HEK293 (cell line): ENCODE measurements at regions not wholly inside any gene's neighbourhood (a gene's known extent, or its start where the extent isn't known, plus 50 kb on each side); places are given as distances from the start of the nearest gene placed in this dataset.

Experiments
- GLIS1 ChIP-seq: fragments of 450-650 bp; formaldehyde crosslinking; IDR thresholded peaks from 2 replicates; pipeline ENCODE4 v1.5.1; 2016; ENCODE audit warnings: missing biosample characterization, missing genetic modification characterization
- GLIS2 ChIP-seq: fragments of 450-650 bp; formaldehyde crosslinking; IDR thresholded peaks from 2 replicates; pipeline ENCODE4 v1.5.1; 2016; ENCODE audit warnings: missing biosample characterization, missing genetic modification characterization
- IKZF3 ChIP-seq: fragments of 450-650 bp; IDR thresholded peaks from 2 replicates; pipeline ENCODE4 v1.5.0; 2018; ENCODE audit warnings: missing biosample characterization, mild to moderate bottlenecking, missing genetic modification characterization, moderate library complexity
- OSR2 ChIP-seq: fragments of 450-650 bp; formaldehyde crosslinking; IDR thresholded peaks from 2 replicates; pipeline ENCODE4 v1.5.1; 2016; ENCODE audit warnings: missing biosample characterization, missing genetic modification characterization
- PRDM1 ChIP-seq: fragments of 450-650 bp; formaldehyde crosslinking; IDR thresholded peaks from 2 replicates; pipeline ENCODE4; 2016; ENCODE audit warnings: missing biosample characterization, missing genetic modification characterization
- SP3 ChIP-seq: fragments of 450-650 bp; formaldehyde crosslinking; IDR thresholded peaks from 2 replicates; pipeline ENCODE4 v1.5.1; 2016; ENCODE audit warnings: missing biosample characterization, missing genetic modification characterization
- ZBTB7A ChIP-seq: fragments of 450-650 bp; formaldehyde crosslinking; IDR thresholded peaks from 2 replicates; pipeline ENCODE4 v1.5.1; 2016; ENCODE audit warnings: low read depth, missing biosample characterization, missing genetic modification characterization
- ZBTB8A ChIP-seq: fragments of 450-650 bp; formaldehyde crosslinking; IDR thresholded peaks from 2 replicates; pipeline ENCODE4 v1.5.1; 2016; ENCODE audit warnings: missing biosample characterization, missing genetic modification characterization
- ZFP69B ChIP-seq: fragments of 450-650 bp; formaldehyde crosslinking; IDR thresholded peaks from 2 replicates; pipeline ENCODE4 v1.5.1; 2016; ENCODE audit warnings: missing biosample characterization, missing genetic modification characterization
- ZNF132 ChIP-seq: fragments of 450-650 bp; formaldehyde crosslinking; IDR thresholded peaks from 2 replicates; pipeline ENCODE4 v1.5.1; 2017; ENCODE audit warnings: missing biosample characterization, missing genetic modification characterization, borderline replicate concordance
- ZNF157 ChIP-seq: fragments of 450-650 bp; formaldehyde crosslinking; IDR thresholded peaks from 2 replicates; pipeline ENCODE4 v1.5.1; 2016; ENCODE audit warnings: missing biosample characterization, missing genetic modification characterization
- ZNF175 ChIP-seq: fragments of 450-650 bp; formaldehyde crosslinking; IDR thresholded peaks from 2 replicates; pipeline ENCODE4 v1.5.1; 2016; ENCODE audit warnings: missing biosample characterization, missing genetic modification characterization
- ZNF239 ChIP-seq: fragments of 450-650 bp; formaldehyde crosslinking; IDR thresholded peaks from 2 replicates; pipeline ENCODE4 v1.5.1; 2016; ENCODE audit warnings: missing biosample characterization, missing genetic modification characterization
- ZNF548 ChIP-seq: fragments of 450-650 bp; formaldehyde crosslinking; IDR thresholded peaks from 2 replicates; pipeline ENCODE4 v1.5.1; 2016; ENCODE audit warnings: missing biosample characterization, missing genetic modification characterization
- ZNF558 ChIP-seq: fragments of 450-650 bp; formaldehyde crosslinking; IDR thresholded peaks from 2 replicates; pipeline ENCODE4 v1.5.1; 2016; ENCODE audit warnings: missing biosample characterization, missing genetic modification characterization
- ZNF561 ChIP-seq: fragments of 450-650 bp; IDR thresholded peaks from 2 replicates; pipeline ENCODE4 v1.5.1; 2018; ENCODE audit warnings: missing biosample characterization, missing genetic modification characterization, borderline replicate concordance
- ZNF571 ChIP-seq: fragments of 450-650 bp; formaldehyde crosslinking; IDR thresholded peaks from 2 replicates; pipeline ENCODE4 v1.5.0; 2017; ENCODE audit warnings: missing biosample characterization, missing genetic modification characterization
- ZNF610 ChIP-seq: fragments of 450-650 bp; formaldehyde crosslinking; IDR thresholded peaks from 2 replicates; pipeline ENCODE4 v1.5.1; 2016; ENCODE audit warnings: missing biosample characterization, missing genetic modification characterization, borderline replicate concordance
- ZXDB ChIP-seq: fragments of 450-650 bp; formaldehyde crosslinking; IDR thresholded peaks from 2 replicates; pipeline ENCODE4 v1.5.1; 2016; ENCODE audit warnings: missing biosample characterization, missing genetic modification characterization
- TF ChIP-seq, protein P1 (sequence below): fragments of 450-650 bp; formaldehyde crosslinking; IDR thresholded peaks from 2 replicates; pipeline ENCODE4 v1.5.1; 2016; ENCODE audit warnings: missing biosample characterization, missing genetic modification characterization
- TF ChIP-seq, protein P2 (sequence below): fragments of 450-650 bp; formaldehyde crosslinking; IDR thresholded peaks from 2 replicates; pipeline ENCODE4 v1.5.1; 2016; ENCODE audit warnings: missing biosample characterization, missing genetic modification characterization
- TF ChIP-seq, protein P3 (sequence below): fragments of 450-650 bp; IDR thresholded peaks from 2 replicates; pipeline ENCODE4 v1.5.1; 2018; ENCODE audit warnings: missing biosample characterization, mild to moderate bottlenecking, missing genetic modification characterization
- TF ChIP-seq, protein P4 (sequence below): fragments of 450-650 bp; formaldehyde crosslinking; IDR thresholded peaks from 2 replicates; pipeline ENCODE4 v1.5.1; 2017; ENCODE audit warnings: missing biosample characterization, missing genetic modification characterization
- TF ChIP-seq, protein P5 (sequence below): fragments of 450-650 bp; formaldehyde crosslinking; IDR thresholded peaks from 2 replicates; pipeline ENCODE4 v1.5.1; 2016; ENCODE audit warnings: missing biosample characterization, missing genetic modification characterization
- TF ChIP-seq, protein P6 (sequence below): fragments of 450-650 bp; formaldehyde crosslinking; IDR thresholded peaks from 2 replicates; pipeline ENCODE4 v1.5.1; 2016; ENCODE audit warnings: missing biosample characterization, missing genetic modification characterization

DNA sequence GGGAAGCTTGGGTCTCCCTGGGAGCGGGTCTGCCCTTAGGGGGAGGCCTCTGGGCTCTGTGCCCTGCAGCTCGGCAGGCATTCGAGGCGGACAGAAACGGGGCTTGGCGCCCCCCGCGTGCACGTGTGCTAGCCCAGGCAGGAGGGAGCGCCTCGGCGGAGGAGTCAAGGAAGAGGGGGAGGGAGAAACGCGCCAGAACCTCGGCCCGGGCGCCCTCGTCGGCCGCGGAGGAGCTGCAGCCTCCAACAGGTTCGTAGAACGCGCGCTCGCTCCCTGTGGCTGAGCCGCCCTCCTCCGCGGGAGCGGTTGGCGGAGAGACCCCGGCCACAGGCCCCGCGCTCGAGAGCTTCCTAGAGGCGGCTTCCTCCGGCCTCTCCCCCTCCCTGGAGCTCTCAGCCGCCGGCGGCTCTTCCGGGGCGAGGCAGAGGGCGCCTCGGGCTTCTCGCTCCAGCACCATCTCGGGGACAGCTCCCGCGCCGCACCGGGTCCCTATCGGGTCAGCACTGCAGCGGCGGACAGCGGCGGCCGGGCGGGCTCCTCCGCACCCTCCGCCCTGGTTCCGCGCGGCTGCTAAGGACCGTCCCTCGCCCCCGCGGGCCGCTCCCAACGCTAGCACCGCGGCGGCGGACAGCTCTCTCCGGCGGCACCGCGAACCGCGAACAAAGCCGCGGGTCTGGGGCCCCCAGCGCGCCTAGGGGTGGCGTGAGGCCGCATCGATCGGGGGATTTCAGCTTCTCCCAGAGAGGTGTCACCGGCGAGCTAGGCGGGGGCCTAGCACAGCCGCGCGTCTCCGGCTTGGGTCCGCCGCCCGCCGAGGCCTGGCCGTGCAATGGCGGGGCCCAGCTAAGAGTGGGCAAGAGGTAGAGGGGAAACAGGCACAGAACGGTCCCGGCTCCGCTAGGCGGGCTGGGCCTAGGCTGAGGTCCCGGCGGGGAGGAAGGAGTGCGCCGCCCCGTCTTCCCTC, 74.6 kb upstream of the CPLX2 start (continued):
- TF ChIP-seq ZXDB (0 out of 2 replicates have a peak, but pooled peaks have one; percentile 47), IKZF3 (peak; percentile 41; the same call in 1 of the 2 replicates), PRDM1 (tag by site-specific recombination) (no peak), ZBTB7A (no peak), GLIS1 (tag by site-specific recombination) (peak; percentile 35; the same call in 1 of the 2 replicates), SP3 (tag by site-specific recombination) (peak; percentile 38), ZNF571 (tag by site-specific recombination) (no peak), OSR2 (no peak), ZNF610 (tag by site-specific recombination) (peak; percentile 89), ZFP69B (tag by site-specific recombination) (no peak), GLIS2 (tag by site-specific recombination) (peak; percentile 77), ZNF239 (tag by site-specific recombination) (no peak), ZNF157 (tag by site-specific recombination) (no peak), ZNF561 (tag by site-specific recombination) (peak; percentile 98), ZNF558 (tag by site-specific recombination) (no peak), ZNF175 (tag by site-specific recombination) (no peak), ZNF548 (no peak), ZNF132 (tag by site-specific recombination) (no peak), ZBTB8A (tag by site-specific recombination) (peak; percentile 64)
- TF ChIP-seq, protein P1, sequence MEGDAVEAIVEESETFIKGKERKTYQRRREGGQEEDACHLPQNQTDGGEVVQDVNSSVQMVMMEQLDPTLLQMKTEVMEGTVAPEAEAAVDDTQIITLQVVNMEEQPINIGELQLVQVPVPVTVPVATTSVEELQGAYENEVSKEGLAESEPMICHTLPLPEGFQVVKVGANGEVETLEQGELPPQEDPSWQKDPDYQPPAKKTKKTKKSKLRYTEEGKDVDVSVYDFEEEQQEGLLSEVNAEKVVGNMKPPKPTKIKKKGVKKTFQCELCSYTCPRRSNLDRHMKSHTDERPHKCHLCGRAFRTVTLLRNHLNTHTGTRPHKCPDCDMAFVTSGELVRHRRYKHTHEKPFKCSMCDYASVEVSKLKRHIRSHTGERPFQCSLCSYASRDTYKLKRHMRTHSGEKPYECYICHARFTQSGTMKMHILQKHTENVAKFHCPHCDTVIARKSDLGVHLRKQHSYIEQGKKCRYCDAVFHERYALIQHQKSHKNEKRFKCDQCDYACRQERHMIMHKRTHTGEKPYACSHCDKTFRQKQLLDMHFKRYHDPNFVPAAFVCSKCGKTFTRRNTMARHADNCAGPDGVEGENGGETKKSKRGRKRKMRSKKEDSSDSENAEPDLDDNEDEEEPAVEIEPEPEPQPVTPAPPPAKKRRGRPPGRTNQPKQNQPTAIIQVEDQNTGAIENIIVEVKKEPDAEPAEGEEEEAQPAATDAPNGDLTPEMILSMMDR (tag by site-specific recombination): peak; percentile 5; the same call in 1 of the 2 replicates
- TF ChIP-seq, protein P2, sequence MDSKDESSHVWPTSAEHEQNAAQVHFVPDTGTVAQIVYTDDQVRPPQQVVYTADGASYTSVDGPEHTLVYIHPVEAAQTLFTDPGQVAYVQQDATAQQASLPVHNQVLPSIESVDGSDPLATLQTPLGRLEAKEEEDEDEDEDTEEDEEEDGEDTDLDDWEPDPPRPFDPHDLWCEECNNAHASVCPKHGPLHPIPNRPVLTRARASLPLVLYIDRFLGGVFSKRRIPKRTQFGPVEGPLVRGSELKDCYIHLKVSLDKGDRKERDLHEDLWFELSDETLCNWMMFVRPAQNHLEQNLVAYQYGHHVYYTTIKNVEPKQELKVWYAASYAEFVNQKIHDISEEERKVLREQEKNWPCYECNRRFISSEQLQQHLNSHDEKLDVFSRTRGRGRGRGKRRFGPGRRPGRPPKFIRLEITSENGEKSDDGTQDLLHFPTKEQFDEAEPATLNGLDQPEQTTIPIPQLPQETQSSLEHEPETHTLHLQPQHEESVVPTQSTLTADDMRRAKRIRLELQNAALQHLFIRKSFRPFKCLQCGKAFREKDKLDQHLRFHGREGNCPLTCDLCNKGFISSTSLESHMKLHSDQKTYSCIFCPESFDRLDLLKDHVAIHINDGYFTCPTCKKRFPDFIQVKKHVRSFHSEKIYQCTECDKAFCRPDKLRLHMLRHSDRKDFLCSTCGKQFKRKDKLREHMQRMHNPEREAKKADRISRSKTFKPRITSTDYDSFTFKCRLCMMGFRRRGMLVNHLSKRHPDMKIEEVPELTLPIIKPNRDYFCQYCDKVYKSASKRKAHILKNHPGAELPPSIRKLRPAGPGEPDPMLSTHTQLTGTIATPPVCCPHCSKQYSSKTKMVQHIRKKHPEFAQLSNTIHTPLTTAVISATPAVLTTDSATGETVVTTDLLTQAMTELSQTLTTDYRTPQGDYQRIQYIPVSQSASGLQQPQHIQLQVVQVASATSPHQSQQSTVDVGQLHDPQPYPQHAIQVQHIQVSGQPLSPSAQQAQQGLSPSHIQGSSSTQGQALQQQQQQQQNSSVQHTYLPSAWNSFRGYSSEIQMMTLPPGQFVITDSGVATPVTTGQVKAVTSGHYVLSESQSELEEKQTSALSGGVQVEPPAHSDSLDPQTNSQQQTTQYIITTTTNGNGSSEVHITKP (tag by site-specific recombination): 0 out of 2 replicates have a peak, but pooled peaks have one; percentile 22
- TF ChIP-seq, protein P3, sequence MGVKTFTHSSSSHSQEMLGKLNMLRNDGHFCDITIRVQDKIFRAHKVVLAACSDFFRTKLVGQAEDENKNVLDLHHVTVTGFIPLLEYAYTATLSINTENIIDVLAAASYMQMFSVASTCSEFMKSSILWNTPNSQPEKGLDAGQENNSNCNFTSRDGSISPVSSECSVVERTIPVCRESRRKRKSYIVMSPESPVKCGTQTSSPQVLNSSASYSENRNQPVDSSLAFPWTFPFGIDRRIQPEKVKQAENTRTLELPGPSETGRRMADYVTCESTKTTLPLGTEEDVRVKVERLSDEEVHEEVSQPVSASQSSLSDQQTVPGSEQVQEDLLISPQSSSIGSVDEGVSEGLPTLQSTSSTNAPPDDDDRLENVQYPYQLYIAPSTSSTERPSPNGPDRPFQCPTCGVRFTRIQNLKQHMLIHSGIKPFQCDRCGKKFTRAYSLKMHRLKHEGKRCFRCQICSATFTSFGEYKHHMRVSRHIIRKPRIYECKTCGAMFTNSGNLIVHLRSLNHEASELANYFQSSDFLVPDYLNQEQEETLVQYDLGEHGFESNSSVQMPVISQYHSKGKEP (tag by site-specific recombination): 0 out of 2 replicates have a peak, but pooled peaks have one; percentile 53
- TF ChIP-seq, protein P4, sequence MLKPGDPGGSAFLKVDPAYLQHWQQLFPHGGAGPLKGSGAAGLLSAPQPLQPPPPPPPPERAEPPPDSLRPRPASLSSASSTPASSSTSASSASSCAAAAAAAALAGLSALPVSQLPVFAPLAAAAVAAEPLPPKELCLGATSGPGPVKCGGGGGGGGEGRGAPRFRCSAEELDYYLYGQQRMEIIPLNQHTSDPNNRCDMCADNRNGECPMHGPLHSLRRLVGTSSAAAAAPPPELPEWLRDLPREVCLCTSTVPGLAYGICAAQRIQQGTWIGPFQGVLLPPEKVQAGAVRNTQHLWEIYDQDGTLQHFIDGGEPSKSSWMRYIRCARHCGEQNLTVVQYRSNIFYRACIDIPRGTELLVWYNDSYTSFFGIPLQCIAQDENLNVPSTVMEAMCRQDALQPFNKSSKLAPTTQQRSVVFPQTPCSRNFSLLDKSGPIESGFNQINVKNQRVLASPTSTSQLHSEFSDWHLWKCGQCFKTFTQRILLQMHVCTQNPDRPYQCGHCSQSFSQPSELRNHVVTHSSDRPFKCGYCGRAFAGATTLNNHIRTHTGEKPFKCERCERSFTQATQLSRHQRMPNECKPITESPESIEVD (tag by site-specific recombination): no peak
- TF ChIP-seq, protein P5, sequence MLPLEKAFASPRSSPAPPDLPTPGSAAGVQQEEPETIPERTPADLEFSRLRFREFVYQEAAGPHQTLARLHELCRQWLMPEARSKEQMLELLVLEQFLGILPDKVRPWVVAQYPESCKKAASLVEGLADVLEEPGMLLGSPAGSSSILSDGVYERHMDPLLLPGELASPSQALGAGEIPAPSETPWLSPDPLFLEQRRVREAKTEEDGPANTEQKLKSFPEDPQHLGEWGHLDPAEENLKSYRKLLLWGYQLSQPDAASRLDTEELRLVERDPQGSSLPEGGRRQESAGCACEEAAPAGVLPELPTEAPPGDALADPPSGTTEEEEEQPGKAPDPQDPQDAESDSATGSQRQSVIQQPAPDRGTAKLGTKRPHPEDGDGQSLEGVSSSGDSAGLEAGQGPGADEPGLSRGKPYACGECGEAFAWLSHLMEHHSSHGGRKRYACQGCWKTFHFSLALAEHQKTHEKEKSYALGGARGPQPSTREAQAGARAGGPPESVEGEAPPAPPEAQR: no peak
- TF ChIP-seq, protein P6, sequence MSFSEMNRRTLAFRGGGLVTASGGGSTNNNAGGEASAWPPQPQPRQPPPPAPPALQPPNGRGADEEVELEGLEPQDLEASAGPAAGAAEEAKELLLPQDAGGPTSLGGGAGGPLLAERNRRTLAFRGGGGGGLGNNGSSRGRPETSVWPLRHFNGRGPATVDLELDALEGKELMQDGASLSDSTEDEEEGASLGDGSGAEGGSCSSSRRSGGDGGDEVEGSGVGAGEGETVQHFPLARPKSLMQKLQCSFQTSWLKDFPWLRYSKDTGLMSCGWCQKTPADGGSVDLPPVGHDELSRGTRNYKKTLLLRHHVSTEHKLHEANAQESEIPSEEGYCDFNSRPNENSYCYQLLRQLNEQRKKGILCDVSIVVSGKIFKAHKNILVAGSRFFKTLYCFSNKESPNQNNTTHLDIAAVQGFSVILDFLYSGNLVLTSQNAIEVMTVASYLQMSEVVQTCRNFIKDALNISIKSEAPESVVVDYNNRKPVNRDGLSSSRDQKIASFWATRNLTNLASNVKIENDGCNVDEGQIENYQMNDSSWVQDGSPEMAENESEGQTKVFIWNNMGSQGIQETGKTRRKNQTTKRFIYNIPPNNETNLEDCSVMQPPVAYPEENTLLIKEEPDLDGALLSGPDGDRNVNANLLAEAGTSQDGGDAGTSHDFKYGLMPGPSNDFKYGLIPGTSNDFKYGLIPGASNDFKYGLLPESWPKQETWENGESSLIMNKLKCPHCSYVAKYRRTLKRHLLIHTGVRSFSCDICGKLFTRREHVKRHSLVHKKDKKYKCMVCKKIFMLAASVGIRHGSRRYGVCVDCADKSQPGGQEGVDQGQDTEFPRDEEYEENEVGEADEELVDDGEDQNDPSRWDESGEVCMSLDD (tag by site-specific recombination): no peak
